ENCODE measurements at regions not wholly inside any gene's neighbourhood (a gene's known extent, or its start where the extent isn't known, plus 50 kb on each side); places are given as distances from the start of the nearest gene placed in this dataset.

DNA sequence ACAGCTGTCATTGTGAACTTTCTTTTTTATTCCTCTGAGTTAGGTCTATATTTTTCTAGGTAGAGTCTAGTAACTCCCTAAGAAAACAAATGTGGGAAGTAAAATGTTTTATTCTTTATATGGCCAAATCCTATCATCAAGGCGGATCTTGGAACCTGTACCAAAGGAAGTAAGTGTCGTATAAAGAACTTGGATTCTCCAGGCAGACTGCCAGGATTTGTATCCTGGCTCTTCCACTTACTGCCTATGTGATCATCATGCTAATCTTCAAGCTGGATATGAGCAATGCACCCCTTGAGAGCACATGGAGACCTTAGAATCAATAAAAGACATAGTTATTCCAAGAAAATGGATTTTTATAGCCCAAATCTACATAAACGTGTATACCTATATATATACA, 286.5 kb downstream of the PCDH17 start:
- no peak for DNase-seq

DNA sequence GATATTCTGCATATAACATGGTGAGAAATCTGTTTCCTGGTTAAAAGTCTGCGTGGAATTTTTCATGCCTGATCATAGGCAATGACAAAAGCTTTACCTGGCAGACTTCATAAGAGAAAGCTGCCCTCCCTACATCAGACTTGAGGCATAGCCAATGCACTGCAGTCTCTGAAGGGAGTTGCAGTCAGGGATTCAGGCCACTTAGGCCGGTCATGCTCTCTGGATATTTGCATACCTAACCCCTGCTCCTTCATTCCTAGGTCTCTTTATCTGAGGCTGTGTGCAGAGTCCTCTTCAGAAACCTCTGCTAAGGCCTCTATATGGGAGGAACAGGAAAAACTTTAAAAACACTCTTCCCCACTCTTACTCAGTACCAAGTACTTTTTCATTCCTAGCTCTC, 287.4 kb downstream of the PCDH17 start:
- no peak for DNase-seq

DNA sequence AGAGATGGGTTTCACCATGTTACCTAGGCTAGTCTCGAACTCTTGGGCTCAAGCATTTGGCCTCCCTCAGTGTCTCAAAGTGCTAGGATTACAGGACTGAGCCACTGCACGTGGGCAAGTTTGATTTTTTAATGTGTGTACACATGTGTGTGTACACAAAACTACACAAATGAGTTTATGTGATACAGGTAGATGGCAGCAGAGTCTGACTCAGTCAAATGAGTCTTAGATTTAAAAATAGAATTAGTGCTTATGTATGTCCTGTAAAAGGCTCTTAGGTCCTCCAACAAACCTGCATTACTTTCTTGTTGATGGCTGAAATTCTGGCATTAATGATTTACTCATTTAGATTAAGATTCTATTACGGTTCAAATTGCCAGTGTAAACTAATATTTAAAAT, 293.7 kb downstream of the PCDH17 start:
- DNase-seq = no peak

DNA sequence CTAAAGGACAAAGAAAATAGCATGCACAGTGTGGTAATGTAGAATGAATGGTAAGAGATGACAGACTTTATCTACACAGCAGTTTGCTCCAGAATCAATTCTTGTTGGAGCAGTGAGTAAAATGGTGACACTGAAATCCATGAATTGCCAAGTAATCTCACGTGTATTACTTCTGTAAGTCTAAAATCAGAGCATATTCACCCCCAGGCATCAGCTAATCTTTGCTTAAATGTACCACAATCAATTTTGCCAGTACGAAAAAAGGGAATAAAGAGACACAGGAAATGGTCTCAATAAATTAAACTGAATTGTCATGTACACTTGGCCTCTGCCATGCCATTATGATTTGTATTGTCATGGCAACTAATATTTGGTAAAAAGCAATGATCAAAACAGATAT, 294.2 kb downstream of the PCDH17 start:
- no peak for DNase-seq

DNA sequence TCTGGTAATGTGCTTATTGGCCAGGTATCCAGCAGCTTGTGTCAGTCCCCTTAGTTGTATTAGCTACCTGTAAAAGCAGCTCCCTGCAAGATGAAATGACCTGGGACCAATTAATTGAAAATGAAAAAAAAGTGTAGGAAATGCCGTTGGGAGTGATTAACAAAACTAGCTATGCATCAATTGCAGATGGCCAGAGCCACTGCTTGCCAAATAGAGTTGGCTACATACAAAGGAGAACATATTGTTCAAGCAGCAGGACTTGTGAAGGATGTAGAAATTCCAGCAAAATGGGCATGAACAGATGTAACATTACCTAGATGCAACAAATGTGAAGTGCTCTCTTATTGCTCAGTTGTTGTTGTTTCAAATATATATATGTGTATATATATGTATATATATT, 300.5 kb downstream of the PCDH17 start:
- DNase-seq = no peak

DNA sequence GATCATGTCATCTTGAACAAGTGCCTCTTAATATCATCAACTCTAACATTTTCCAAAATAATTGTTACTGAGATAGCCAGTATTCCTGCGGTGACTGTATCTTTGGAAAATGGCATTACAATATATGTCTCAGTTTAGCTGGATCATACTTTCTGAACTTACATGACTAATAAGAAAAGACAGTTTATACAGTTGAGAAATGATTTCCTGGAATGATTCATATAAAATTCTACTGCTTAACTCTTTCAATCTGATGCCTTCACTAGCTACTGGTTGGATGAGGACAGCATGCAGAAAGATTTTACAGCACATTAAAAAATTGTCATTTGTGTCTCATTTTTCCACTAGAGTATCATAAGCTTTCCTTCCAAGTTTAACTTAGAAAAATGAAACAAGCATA, 302.1 kb downstream of the PCDH17 start:
- no peak for DNase-seq

DNA sequence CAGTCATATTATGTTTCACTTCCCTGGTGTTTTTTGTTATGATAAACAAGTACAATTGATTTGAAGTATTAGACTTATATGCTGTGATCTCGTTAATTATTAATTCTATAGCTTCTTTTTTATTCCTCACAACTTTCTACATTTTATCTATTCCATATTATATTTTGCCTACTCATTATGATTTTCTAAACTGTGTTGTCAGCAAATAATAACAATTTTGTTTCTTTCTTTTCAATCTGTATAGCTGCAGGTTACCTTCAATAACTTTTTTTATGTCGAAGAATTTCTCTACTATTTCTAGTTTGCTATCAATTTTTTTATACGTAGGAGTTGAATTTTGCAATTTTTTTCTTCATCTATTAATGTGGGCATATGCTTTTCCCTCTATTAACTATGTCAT, 304.4 kb downstream of the PCDH17 start:
- DNase-seq = no peak

DNA sequence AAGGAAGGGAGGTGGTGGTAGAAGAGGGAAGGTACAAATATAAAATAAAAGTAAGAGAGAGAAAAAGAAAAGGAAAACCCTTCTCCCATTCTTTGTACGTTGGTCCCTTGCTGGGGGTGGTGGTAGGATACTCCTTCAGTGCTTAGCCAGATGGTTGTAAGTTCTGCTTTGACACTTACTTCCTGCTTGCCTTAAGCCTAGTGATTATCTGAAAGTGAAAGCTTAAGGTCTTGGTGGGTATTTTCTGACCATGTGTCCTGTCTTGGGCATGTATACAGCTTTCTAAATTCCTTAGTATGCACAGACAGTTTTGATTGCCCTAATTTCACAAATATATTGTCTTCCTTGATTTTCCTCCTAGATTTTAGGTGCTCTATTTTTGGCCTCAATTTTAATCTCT, 314.8 kb downstream of the PCDH17 start:
- DNase-seq = no peak

DNA sequence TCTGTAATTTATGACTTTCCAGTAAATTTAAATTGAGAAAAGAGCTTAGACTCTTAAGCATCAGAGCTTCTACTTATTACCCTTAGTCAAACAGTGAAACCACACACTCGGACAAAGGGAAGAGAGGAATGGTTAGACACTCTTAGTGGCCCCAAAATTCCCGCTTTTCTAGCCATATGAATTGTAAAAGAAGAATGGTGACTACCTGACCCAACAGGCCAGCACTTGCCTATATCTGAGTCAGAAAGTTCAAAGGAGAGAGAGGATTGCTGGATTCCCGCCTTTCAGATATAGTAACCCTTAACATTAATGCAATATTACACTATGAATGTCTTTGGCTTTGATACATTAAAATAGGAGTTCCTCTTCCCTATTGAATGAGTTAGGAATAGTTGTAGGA, 317.3 kb downstream of the PCDH17 start:
- no peak for DNase-seq

DNA sequence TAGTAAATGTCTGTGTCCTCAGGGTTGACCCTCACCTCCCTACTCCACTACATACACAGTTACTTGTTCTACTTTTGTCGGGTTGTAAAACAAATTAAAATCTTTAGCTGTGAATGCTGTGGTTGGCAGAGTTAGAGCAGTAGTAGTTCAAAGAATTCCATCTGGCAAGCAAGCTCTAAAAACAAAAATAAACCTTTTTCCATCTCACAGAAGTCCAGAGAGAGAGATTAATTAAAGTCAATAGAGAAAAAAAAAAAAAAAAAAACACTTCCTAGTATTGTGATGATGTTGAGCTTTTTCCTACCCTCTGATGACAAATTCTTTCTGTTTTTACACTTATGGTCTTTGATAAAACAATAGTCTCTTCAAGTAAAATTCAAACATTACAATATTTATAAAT, 338.4 kb downstream of the PCDH17 start:
- DNase-seq = no peak

DNA sequence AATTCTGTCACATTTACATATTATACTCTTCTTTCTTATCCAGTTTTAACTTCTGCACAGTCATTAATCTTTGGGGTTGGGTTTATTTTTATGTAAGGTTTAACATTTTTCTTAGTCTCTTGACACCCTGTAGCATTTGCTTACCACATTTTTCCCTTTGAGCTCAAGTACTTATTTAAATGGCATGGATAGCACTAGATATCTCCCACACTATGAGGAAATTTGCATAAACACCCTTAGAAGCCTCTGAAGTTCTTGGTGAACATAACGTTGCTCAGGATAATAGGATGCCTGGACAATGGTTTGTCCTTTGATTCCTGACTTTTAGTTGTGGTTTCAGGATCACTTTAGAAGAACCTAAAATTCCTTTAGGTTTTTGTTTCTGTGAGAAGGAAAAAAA, 338.9 kb downstream of the PCDH17 start:
- DNase-seq = no peak

DNA sequence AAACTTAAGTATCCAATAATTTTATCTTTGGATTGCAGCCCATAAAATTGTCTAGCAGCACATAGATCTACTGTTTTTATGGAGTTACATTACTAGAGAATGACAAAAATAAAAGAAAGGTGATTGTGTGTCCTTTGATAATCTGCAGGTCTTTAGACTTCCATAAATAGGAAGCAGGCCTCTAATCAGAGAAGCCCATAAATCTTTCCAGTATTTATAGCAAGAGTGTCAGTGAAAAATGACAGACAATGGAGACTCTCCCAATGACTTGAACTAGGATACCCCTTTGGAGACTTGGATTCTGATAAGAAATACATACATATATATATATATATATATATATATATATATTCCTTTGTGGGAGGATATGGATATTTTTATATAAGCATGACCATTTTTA, 351.2 kb downstream of the PCDH17 start:
- no peak for DNase-seq

DNA sequence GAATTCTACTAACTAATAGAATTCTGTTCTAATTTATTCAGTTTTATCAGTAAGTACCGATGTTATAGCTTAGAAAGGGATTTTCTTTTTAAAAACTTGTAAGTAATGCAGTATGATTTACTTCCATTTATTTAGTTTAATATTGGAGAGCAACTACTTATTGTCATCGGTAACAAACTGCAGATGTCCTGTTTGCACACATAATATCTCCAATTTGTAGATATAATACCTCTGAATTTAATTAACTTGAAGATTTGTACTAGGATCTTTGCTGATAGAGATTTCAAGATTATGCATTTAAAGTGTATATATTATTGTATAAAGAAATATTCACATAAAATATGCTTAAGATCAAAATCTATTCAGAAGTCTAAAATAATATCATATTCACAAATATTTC, 356.7 kb downstream of the PCDH17 start:
- no peak for DNase-seq

DNA sequence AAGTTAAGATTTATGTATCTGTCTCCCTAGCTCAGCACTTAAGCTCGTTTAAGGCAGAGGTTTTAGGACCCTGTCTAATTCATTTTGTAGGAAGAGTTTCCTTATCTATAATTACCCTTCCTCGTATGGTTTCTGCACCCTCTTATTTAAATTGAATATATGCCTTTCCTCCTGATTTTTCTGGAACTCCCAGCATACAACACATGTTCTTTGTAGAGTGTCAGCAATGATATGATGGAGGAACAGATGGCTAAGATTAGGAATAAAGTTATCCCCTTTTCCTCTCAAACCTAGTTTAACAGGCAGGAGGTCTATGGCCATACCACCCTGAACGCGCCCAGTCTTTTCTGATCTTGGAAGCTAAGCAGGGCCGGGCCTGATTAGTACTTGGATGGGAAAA, 359.5 kb downstream of the PCDH17 start:
- DNase-seq = no peak

DNA sequence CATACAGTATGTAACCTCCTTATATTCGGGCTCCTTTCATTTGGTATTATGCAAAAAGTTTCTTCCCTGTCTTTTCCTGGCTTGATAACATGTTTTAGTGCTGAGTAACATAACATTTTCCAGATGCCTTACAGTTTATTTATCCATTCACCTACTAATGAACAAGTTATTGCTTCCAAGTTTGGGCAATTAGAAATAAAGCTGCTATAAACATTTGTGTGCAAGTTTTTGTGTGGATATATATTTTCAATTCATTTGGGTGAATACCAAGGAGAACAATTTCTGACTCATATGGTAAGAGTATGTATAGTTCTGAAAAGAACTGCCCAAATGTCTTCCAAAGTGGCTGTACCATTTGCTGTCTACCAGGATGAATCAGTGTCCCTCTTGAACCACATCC, 360.9 kb downstream of the PCDH17 start:
- DNase-seq = no peak

DNA sequence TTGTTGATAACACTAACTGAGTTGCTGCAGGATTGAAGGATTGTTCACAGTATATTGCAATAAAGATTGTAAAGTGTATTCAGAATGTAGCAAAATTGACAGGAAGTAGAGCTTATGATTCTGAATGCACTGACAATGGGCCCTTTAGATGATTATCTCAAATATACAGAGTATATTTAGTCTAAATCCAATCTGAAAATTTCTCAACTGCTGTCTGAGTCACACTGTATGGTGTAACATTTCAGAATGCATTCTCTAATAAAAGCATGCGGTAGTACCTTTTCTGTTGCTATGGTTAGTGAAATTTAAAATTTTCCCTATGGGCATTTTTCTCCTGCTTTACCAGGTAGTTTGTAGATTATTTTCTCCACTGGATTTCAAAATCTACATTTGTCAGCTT, 365.2 kb downstream of the PCDH17 start:
- no peak for DNase-seq

DNA sequence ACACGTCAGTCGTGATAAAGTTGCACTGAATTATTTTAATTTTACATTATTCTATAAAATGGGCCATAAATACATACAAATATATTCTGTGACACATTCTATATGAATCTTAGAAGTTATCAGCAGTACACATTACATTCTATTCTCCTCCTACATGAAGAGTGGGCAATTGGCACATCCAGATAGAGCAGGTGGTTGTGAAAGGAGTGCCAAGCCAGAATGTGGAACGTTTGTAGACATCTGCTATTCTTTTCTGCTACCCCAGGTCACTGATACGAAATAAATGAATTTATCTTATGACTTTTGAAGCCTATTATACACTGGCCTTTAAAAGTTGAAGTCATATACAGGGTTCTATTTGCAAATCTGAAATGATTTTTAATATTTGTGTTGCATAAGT, 373.2 kb downstream of the PCDH17 start:
- DNase-seq = no peak

DNA sequence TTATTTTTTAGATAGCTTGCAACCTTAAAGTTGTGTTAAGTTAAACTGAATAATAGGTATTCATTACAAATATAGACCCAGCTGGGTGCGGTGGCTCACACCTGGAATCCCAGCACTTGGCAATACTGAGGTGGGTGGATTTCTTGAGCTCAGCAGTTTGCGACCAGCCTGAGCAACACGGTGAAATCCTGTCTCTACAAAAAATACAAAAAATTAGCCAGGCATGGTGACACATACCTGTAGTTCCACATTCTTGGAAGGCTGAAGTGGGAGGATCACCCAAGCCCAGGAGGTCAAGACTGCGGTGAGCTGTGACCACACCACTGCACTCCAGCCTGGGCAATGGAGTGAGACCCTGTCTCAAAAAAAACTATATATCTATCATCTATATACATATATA, 386.5 kb downstream of the PCDH17 start:
- no peak for DNase-seq

DNA sequence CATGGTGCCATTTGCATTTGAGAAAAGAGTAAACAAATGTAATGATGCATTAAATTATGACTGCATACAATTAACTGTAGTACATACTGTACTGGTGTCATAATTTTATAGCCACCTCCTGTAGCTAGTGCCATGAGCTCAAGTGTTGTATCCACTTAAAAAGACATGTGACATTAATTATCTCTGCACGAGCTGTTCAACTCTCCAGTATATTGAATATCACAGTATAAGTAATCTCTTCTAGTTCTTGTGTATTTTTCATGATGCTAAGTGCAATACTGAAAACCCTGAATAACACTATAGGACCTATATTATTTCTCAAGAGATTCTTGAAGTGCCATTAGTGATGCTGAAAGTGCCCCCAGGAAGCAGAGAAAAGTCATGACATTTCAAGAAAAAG, 387.3 kb downstream of the PCDH17 start:
- DNase-seq = no peak

DNA sequence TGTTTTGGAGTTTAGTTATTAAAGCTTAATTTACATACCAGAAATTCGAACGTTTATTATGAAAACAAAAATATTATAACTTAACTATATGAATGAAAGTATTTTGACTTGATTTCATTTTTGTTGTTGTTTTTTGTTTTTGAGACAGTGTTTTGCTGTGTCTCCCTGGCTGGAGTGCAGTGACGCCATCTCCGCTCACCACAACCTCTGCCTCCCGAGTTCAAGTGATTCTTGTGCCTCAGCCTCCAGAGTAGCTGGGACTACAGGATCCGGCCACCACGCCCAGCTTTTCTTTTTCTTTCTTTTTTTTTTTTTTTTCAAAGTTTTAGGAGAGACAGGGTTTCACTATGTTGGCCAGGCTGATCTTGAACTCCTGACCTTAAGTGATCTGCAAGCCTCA, 392.6 kb downstream of the PCDH17 start:
- no peak for DNase-seq

DNA sequence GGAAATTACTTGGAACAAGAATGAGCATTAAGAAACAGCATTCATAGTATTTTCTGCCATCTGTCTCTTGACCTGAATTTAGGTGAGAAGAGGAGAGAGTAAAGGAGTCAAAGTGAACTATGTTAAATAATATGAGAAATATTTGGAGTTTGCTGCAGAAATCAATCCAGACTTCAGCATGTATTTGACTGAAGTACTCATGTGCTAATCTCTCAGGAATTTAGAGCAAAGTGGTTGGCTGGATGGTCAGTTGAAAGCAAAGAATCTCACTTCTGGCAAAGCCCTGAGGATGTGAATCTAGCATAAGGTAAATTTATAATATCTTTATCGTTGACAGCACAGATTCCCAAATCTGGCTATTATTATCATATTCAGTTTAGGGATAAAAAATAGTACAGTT, 394.3 kb downstream of the PCDH17 start:
- DNase-seq = no peak

DNA sequence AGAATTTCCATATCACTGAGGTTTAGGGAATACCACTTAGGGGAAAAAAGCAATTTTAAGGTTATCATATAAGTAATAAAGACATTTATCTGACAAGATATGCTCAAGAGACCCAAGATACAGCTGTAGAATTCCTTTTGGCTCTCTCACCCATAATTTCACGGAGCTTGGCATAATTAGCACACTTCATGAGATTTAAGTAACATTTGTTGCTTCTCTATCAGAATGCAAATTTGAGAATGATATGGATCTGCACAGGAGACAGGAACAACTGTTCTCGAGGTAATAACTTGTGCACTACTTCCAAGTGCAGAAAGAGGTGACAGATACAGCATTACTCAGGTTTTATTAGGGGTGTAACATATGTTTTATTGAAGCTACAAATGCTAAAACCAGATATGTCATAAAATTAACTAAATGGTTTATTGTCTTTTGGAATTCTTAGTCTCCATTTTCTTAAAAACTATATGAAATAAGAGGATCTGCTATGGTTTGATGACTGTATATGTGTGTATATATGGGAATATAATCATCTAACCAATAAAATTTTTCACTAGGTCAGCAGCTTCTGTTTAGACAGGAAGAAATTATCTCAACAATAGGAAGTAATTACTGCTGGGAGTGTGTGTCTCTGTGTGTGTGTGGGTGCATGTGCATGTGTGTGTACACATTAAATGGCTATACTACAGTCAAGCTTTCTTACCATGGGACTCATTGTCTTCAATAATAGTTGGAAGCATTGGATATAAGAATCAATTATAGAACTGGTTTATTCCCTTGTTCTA, 401.3 kb downstream of the PCDH17 start:
- DNase-seq = no peak

DNA sequence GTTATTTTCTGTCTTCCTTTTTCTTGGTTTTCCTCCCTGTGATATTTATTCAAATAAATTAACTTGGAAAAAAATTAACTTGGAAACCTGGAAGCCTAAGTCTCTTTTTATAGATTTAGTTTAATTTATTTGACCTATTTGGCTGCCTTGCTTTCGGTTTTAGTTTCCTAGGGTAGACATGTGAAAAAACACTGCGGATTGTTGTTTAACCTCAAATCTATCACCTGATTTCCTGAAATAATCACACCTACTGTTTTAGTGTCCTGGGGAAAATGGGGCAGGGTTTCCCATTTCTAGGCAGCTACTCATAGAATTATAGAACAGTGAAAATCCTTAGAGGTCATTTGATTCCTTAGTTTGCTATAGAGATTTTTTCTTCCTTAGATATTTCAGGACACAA, 412.4 kb downstream of the PCDH17 start:
- DNase-seq = no peak

DNA sequence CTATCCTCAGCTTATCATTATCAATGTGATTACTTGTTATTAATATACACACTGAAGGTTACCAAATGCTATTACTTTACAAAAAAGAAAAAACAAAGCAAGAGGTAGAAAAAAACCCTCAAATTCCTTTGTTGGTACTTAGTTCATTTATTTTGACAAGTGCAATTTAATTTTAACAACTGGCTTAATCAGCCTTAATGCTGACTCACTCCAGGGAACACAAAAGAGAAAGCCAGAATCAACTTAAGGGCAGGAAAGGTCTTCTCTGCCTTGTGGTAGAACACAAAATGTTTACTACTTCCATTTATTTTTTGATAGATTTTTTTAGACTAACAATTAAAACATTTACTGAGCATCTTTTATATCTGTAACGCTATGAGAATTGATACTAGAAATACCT, 417.1 kb downstream of the PCDH17 start:
- no peak for DNase-seq

DNA sequence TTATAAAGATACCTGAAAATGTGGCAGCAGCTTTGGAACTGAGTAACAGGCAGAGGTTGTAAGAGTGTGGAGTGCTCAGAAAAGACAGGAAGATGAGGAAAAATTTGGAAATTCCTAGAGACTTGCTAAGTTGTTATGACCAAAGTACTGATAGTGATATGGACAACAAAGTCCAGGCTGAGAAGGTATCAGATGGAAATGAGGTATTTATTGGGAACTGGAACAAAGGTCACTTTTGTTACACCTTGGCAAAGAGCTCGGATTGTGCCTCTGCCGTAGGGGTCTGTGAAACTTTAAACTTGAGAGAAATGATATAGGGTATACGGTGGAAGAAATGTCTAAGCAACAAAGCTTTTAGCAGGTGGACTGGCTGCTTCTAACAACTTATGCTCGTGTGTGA, 419.9 kb downstream of the PCDH17 start:
- no peak for DNase-seq

Data from CD4-positive, alpha-beta T cell treated with Interleukin-10 for 1 hour (primary cell).